NCI-H82 (cell line): ENCODE measurements at regions not wholly inside any gene's neighbourhood (a gene's known extent, or its start where the extent isn't known, plus 50 kb on each side); places are given as distances from the start of the nearest gene placed in this dataset.

ENCODE experiments used
- DNase-seq: peaks from one replicate; lab custom pipeline; 2025; lab: John Stamatoyannopoulos, UW

- DNase-seq, result peak; percentile 92
Observed at GRCh38 chr2:14907014-14907612, 274.6 kb downstream of the LRATD1 start.

- peak; percentile 61 for DNase-seq
Observed at GRCh38 chr2:14909795-14910194, 277.3 kb downstream of the LRATD1 start.

GRCh38 chr2:14910654-14911053 is 278.1 kb downstream of the LRATD1 start:
- peak; percentile 61 for DNase-seq

GRCh38 chr2:14915983-14916382 is 283.5 kb downstream of the LRATD1 start:
- peak; percentile 93 for DNase-seq

GRCh38 chr2:14923820-14924580 is 291.5 kb downstream of the LRATD1 start:
- DNase-seq, result no peak

GRCh38 chr2:14925471-14925870 is 293.0 kb downstream of the LRATD1 start:
- no peak for DNase-seq

GRCh38 chr2:14927021-14927564 is 294.6 kb downstream of the LRATD1 start:
- DNase-seq, result no peak

- no peak for DNase-seq
Observed at GRCh38 chr2:14928056-14928455, 295.5 kb downstream of the LRATD1 start.

- DNase-seq, result no peak
Observed at GRCh38 chr2:14930441-14930840, 297.9 kb downstream of the LRATD1 start.

- no peak for DNase-seq
Observed at GRCh38 chr2:14932285-14932684, 299.8 kb downstream of the LRATD1 start.

GRCh38 chr2:14933753-14934152 is 301.2 kb downstream of the LRATD1 start:
- DNase-seq, result no peak

- DNase-seq, result no peak
Observed at GRCh38 chr2:14936426-14936825, 303.9 kb downstream of the LRATD1 start.

GRCh38 chr2:14937336-14937735 is 304.8 kb downstream of the LRATD1 start:
- DNase-seq, result no peak

- no peak for DNase-seq
Observed at GRCh38 chr2:14941151-14941631, 308.7 kb downstream of the LRATD1 start.

GRCh38 chr2:14942987-14943386 is 310.5 kb downstream of the LRATD1 start:
- no peak for DNase-seq

- peak; percentile 72 for DNase-seq
Observed at GRCh38 chr2:14944562-14945346, 312.2 kb downstream of the LRATD1 start.

GRCh38 chr2:14951569-14952285 is 319.2 kb downstream of the LRATD1 start:
- peak; percentile 59 for DNase-seq

- peak; percentile 56 for DNase-seq
Observed at GRCh38 chr2:14952400-14952963, 320.0 kb downstream of the LRATD1 start.

GRCh38 chr2:14960686-14961324 is 328.3 kb downstream of the LRATD1 start:
- no peak for DNase-seq

GRCh38 chr2:14967729-14968128 is 335.2 kb downstream of the LRATD1 start:
- no peak for DNase-seq

GRCh38 chr2:14975381-14975780 is 342.9 kb downstream of the LRATD1 start:
- no peak for DNase-seq
